Panc1 (cell line): ENCODE measurements at regions not wholly inside any gene's neighbourhood (a gene's known extent, or its start where the extent isn't known, plus 50 kb on each side); places are given as distances from the start of the nearest gene placed in this dataset.

Experiments
- ATAC-seq: fragments of 200-7000 bp; cut with Tn5 transposase; 2 replicates; pipeline ENCODE4 v1.9.1; 2020; ENCODE audit warnings: mild to moderate bottlenecking, moderate library complexity
- BruUV-seq: library from RNA; stranded (reverse); fragments of 400-500 nt; replicated peaks from 2 replicates; lab custom pipeline; 2021; lab: Mats Ljungman, UMichigan
- CTCF ChIA-PET: fragments of 300-600 bp; sonication (Branson Sonifier 250); formaldehyde crosslinking; loops from one replicate; lab custom pipeline; 2022; ENCODE audit warnings: antibody characterized with exemption; lab: Charles Lee
- POLR2A ChIA-PET: fragments of 300-600 bp; sonication (Branson Sonifier 250); formaldehyde crosslinking; loops from one replicate; lab custom pipeline; 2022; ENCODE audit warnings: antibody characterized with exemption; lab: Charles Lee
- DNase-seq: peaks from one replicate; pipeline ENCODE4 v3.0.0-alpha.2; 2010; ENCODE audit warnings: low read depth, low spot score
- H3K27ac ChIP-seq: 2 replicates; pipeline ENCODE4 v1.5.1; 2011; ENCODE audit warnings: mild to moderate bottlenecking, low read length, inconsistent platforms
- H3K27me3 ChIP-seq: fragments of 200-500 bp; sonication (Bioruptor generic); 2 replicates; pipeline ENCODE4 v1.6.0; 2014; ENCODE audit warnings: low read length, inconsistent platforms; ENCODE audit not compliant: control insufficient read depth, insufficient read depth
- H3K36me3 ChIP-seq: fragments of 200-500 bp; sonication (Bioruptor generic); 2 replicates; pipeline ENCODE4 v1.5.1; 2014; ENCODE audit warnings: inconsistent platforms, mild to moderate bottlenecking, low read length, moderate library complexity; ENCODE audit not compliant: control insufficient read depth, insufficient read depth
- H3K4me1 ChIP-seq: 2 replicates; pipeline ENCODE4 v1.5.1; 2011; ENCODE audit warnings: inconsistent platforms, mild to moderate bottlenecking, low read length, moderate library complexity; ENCODE audit not compliant: control insufficient read depth, insufficient read depth
- H3K4me3 ChIP-seq, 2 experiments: 2 replicates each; pipeline ENCODE4 v1.5.1; 2011 to 2012; ENCODE audit warnings: low read depth in 2 of 2, low read length in 2 of 2, mild to moderate bottlenecking in 2 of 2, inconsistent platforms in 1 of 2, moderate library complexity in 1 of 2
- H3K9me3 ChIP-seq: fragments of 200-500 bp; sonication (Bioruptor generic); 2 replicates; pipeline ENCODE4 v1.5.1; 2014; ENCODE audit warnings: low read depth, mild to moderate bottlenecking, inconsistent platforms, low read length, moderate library complexity; ENCODE audit not compliant: control insufficient read depth, insufficient read depth
- POLR2AphosphoS5 ChIP-seq: IDR thresholded peaks from 2 replicates; pipeline ENCODE4 v1.6.1; 2012; ENCODE audit warnings: mild to moderate bottlenecking, low read depth, low read length, moderate library complexity
- REST ChIP-seq, 2 experiments: IDR thresholded peaks; 2 replicates each; pipeline ENCODE4 v1.6.1; 2011 to 2012; ENCODE audit warnings: low read depth in 2 of 2, control low read depth in 1 of 2, low read length in 1 of 2, mild to moderate bottlenecking in 1 of 2, moderate library complexity in 1 of 2; ENCODE audit not compliant: insufficient read depth in 1 of 2
- SIN3A ChIP-seq: IDR thresholded peaks from 2 replicates; pipeline ENCODE4 v1.6.1; 2012; ENCODE audit warnings: low read depth, mild to moderate bottlenecking, low read length, moderate library complexity, borderline replicate concordance; ENCODE audit not compliant: insufficient read depth
- TCF7L2 ChIP-seq: IDR thresholded peaks from 2 replicates; pipeline ENCODE4 v1.6.1; 2011; ENCODE audit warnings: mild to moderate bottlenecking, low read depth, low read length, inconsistent platforms
- in situ Hi-C: cut with HindIII; loops from 2 replicates; pipeline ENCODE4 v1.10.0; 2016; ENCODE audit warnings: low sequenced_read_pairs, low pct_unique_long_range_greater_than_20kb
- intact Hi-C: fragments of 100-400 bp; cut with micrococcal nuclease; formaldehyde crosslinking; loops from one replicate; pipeline ENCODE4 v1.10.0; 2022; ENCODE audit not compliant: unreplicated experiment
- TF ChIP-seq, protein P1 (sequence below): fragments of 450-650 bp; IDR thresholded peaks from 2 replicates; pipeline ENCODE4 v1.5.1; 2017; ENCODE audit warnings: mild to moderate bottlenecking

DNA sequence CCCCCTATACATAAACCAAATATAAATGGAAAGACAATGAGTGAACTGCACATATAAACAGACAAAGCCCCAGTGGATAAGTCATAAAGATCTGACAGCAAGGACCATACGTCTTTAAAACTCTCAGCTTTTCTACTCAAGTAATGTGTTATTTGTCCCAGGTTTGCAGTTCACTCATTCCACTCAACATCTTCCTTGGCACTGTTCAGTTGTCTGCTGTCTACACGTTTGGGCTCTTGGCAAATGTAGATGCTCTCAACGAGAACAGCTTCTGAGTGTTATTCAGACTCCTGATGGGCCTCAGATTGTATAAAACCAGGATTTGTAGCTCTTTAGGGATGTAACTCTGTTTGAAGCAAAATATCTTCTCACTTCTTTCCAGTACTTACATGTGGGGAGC lies 198.2 kb upstream of the SEMA6A start:
- ChIA-PET CTCF (no interaction called here), POLR2A (no interaction called here)
- Histone ChIP-seq H3K9me3 (no peaks in the 10 kb centered on the region), H3K27ac (no peak overlapping the region), H3K36me3 (no peaks in the 10 kb centered on the region), H3K4me1 (no peaks in the 10 kb centered on the region), H3K4me3 (no peak overlapping the region), H3K27me3 (peaks cover 3% of the 10 kb centered on the region; the same call in 1 of the 2 replicates)
- no TSS peak for BruUV-seq
- ATAC-seq (no peak), DNase-seq (no peak)
- intact Hi-C loops: no loop called here
- TF ChIP-seq POLR2AphosphoS5 (no peak), TCF7L2 (no peak), REST (IDR thresholded peaks at IDR 0.05; ENCODE audit: insufficient read depth in 1 of 2, low read depth in 2 of 2, low read length in 1 of 2) (no peak), SIN3A (no peak)
- TF ChIP-seq, protein P1, sequence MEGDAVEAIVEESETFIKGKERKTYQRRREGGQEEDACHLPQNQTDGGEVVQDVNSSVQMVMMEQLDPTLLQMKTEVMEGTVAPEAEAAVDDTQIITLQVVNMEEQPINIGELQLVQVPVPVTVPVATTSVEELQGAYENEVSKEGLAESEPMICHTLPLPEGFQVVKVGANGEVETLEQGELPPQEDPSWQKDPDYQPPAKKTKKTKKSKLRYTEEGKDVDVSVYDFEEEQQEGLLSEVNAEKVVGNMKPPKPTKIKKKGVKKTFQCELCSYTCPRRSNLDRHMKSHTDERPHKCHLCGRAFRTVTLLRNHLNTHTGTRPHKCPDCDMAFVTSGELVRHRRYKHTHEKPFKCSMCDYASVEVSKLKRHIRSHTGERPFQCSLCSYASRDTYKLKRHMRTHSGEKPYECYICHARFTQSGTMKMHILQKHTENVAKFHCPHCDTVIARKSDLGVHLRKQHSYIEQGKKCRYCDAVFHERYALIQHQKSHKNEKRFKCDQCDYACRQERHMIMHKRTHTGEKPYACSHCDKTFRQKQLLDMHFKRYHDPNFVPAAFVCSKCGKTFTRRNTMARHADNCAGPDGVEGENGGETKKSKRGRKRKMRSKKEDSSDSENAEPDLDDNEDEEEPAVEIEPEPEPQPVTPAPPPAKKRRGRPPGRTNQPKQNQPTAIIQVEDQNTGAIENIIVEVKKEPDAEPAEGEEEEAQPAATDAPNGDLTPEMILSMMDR: no peak
- in situ Hi-C loops: no loop called here

- no peak for DNase-seq
- TF ChIP-seq, protein P1: no peak
- TF ChIP-seq REST (IDR thresholded peaks at IDR 0.05; ENCODE audit: insufficient read depth in 1 of 2, low read depth in 2 of 2, low read length in 1 of 2): no peak
- no peak for TF ChIP-seq SIN3A
- TF ChIP-seq POLR2AphosphoS5: no peak
- no peak for TF ChIP-seq TCF7L2
- Histone ChIP-seq H3K9me3 (no peaks in the 10 kb centered on the region), H3K36me3 (no peaks in the 10 kb centered on the region), H3K4me3 (no peak overlapping the region), H3K27ac (no peak overlapping the region), H3K4me1 (no peaks in the 10 kb centered on the region), H3K27me3 (peaks cover 3% of the 10 kb centered on the region; the same call in 1 of the 2 replicates)
- in situ Hi-C loops (no loop called here), intact Hi-C loops (no loop called here)
- CTCF ChIA-PET: no interaction called here
- POLR2A ChIA-PET: no interaction called here
- BruUV-seq: no TSS peak
- no peak for ATAC-seq
These were observed 197.5 kb upstream of the SEMA6A start for GRCh38 chr5:116772152-116772501.
